Breast epithelium (tissue), 4 donors: ENCODE measurements at regions not wholly inside any gene's neighbourhood (a gene's known extent, or its start where the extent isn't known, plus 50 kb on each side); places are given as distances from the start of the nearest gene placed in this dataset.

ENCODE experiments used
- DNase-seq, 2 donors: peaks; one replicate each; pipeline ENCODE4 v3.0.0-alpha.2; 2019; ENCODE audit warnings: low spot score in 2 of 2
- H3K27ac ChIP-seq, 2 donors: fragments of 200-600 bp; sonication (generic) in 1 of 2; one replicate each; pipeline ENCODE4 v1.5.1; 2016 to 2019; ENCODE audit warnings: mild to moderate bottlenecking in 1 of 2
- H3K27me3 ChIP-seq, 2 donors: fragments of 200-600 bp; sonication (generic) in 1 of 2; one replicate each; pipeline versions ENCODE4 v1.5.1 to v1.6.0; 2017 to 2019; ENCODE audit warnings: control low read depth in 1 of 2, mild to moderate bottlenecking in 1 of 2
- H3K36me3 ChIP-seq: fragments of 200-600 bp; one replicate; pipeline ENCODE4 v1.5.1; 2019
- H3K4me1 ChIP-seq, 2 donors: fragments of 200-600 bp; sonication (generic); one replicate each; pipeline ENCODE4 v1.5.1; 2016 to 2019; ENCODE audit warnings: control low read depth in 1 of 2
- H3K4me3 ChIP-seq, 3 donors: fragments of 200-600 bp; sonication (generic); 1 replicate in 2 of 3; 2 replicates in 1 of 3; pipeline ENCODE4 v1.5.1; 2016 to 2019; ENCODE audit warnings: mild to moderate bottlenecking in 3 of 3, moderate library complexity in 2 of 3
- H3K9me3 ChIP-seq, 2 donors: fragments of 200-600 bp; sonication (generic) in 1 of 2; one replicate each; pipeline ENCODE4 v1.5.1; 2016 to 2019; ENCODE audit warnings: control low read depth in 1 of 2
- POLR2A ChIP-seq: fragments of 450-650 bp; IDR thresholded peaks from one replicate; pipeline ENCODE4 v1.6.1; 2016; ENCODE audit warnings: antibody characterized with exemption, mild to moderate bottlenecking, moderate library complexity
- POLR2AphosphoS5 ChIP-seq, 3 donors: sonication (generic); formaldehyde crosslinking; IDR thresholded peaks; one replicate each; pipeline ENCODE4 v1.6.1; 2017; ENCODE audit warnings: antibody characterized with exemption in 3 of 3
- intact Hi-C: fragments of 100-400 bp; cut with DNase I; formaldehyde crosslinking; loops from one replicate; pipeline ENCODE4 v1.15.1; 2023; ENCODE audit warnings: low total_unique reads
- TF ChIP-seq, protein P1 (sequence below), 3 donors: fragments of 450-650 bp; IDR thresholded peaks; one replicate each; pipeline ENCODE4 v1.5.1; 2016 to 2017; ENCODE audit warnings: antibody characterized with exemption in 3 of 3, mild to moderate bottlenecking in 3 of 3, moderate library complexity in 3 of 3

DNA sequence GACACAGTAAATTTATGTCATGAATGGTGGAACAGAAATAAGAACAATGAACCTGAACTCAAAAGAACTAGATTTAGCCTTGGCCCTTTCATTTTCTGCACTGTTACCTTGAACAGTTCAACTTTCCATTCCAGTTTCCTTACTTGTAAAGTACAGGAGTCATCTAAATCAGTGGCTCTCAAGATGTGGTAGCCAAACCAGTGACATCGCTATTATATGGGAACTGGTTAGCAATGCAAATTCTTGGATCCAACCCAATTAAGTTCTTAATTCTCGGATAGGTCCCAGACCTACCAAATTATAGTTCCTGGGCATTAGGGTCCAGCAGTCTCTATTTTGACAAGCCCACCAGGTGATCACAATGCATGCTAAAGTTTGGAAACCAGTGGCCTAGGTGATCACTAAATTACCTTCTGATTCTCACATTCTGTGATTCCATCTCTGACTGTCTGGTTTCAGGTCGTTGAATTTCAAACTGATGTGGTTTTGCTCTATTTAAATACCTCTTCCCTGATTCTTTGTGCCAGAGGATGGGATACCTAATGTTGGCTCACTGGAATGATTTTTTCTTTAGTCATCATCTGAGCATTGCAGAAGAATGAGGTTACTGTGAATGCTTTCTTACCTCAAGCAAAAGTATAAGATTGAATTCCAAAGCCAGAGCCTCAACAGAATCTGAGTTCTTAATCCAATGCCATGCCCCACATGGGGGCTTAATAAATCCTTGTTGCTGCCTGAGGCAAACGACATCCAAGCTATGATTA is 253.8 kb downstream of the ENC1 start:
- intact Hi-C loops: no loop called here
- Histone ChIP-seq H3K4me1 (peaks cover 4 to 13% of the 10 kb centered on the region in 2 donors), H3K9me3 (no peaks in the 10 kb centered on the region), H3K36me3 (no peaks in the 10 kb centered on the region), H3K27me3 (no peaks in the 10 kb centered on the region), H3K4me3 (no peak overlapping the region), H3K27ac (peak overlapping the region in 1 of 2 donors; percentile 35)
- no peak for TF ChIP-seq POLR2AphosphoS5 (IDR thresholded peaks at IDR 0.05)
- TF ChIP-seq, protein P1, sequence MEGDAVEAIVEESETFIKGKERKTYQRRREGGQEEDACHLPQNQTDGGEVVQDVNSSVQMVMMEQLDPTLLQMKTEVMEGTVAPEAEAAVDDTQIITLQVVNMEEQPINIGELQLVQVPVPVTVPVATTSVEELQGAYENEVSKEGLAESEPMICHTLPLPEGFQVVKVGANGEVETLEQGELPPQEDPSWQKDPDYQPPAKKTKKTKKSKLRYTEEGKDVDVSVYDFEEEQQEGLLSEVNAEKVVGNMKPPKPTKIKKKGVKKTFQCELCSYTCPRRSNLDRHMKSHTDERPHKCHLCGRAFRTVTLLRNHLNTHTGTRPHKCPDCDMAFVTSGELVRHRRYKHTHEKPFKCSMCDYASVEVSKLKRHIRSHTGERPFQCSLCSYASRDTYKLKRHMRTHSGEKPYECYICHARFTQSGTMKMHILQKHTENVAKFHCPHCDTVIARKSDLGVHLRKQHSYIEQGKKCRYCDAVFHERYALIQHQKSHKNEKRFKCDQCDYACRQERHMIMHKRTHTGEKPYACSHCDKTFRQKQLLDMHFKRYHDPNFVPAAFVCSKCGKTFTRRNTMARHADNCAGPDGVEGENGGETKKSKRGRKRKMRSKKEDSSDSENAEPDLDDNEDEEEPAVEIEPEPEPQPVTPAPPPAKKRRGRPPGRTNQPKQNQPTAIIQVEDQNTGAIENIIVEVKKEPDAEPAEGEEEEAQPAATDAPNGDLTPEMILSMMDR (IDR thresholded peaks at IDR 0.05): no peak
- TF ChIP-seq POLR2A: no peak
- no peak for DNase-seq

DNA sequence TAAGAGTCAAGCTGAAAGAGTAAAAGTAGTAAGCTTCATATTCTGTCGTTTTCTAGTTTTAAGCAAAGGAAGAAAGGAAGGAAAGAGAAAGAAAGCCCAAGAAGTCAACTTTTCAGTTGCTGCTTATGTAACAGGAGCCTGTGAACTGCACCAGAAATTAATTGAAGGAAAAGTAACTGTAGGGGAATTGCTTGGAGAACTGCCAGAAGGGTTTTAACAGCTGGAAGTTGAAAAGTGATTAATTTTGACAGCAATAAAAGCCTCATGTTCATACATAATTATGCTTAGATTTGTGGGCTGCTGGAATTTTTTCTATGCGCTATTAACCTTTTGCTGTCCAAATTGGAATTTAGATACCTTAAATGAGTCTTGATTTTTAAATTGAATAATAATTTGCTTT is 255.7 kb downstream of the ENC1 start:
- H3K4me3 ChIP-seq: no peak overlapping the region
- peaks cover 4 to 13% of the 10 kb centered on the region in 2 donors for H3K4me1 ChIP-seq
- no peak for DNase-seq
- TF ChIP-seq, protein P1 (IDR thresholded peaks at IDR 0.05): no peak
- TF ChIP-seq POLR2A: no peak
- TF ChIP-seq POLR2AphosphoS5 (IDR thresholded peaks at IDR 0.05): no peak
- H3K9me3 ChIP-seq: no peaks in the 10 kb centered on the region
- H3K27ac ChIP-seq: no peak overlapping the region
- H3K36me3 ChIP-seq: no peaks in the 10 kb centered on the region
- H3K27me3 ChIP-seq: no peaks in the 10 kb centered on the region
- intact Hi-C loops: no loop called here

DNA sequence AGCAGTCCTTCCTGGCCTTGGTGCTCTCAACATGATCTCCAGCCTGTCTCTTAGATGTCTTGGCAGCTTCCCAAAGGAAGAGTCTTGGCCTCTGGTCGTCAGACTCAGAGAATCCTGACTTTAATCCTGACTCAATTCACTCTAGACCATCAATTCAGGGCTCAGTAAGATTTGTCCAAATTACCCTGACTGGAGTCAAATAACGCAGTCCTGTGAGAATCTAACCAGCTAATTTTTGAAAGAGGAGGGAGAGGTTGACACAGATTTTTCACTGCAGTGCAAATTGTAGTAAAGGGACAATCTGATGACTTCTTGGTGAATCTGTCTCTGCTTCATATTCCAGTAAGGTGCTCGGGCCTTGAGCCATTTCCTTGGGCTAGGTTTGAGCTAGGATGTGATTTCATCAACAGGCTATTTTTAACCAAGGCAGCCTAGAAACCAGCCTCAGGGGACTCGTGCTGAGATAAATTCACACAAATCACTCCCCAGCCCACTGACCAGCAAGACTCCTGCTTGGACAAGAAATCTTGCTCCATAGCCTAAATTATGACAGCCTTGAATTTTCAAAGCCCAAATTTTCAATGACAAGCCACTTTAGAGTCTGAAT is 257.4 kb downstream of the ENC1 start:
- no peaks in the 10 kb centered on the region for H3K9me3 ChIP-seq
- no peak overlapping the region for H3K4me3 ChIP-seq
- no peaks in the 10 kb centered on the region for H3K27me3 ChIP-seq
- DNase-seq: no peak
- TF ChIP-seq POLR2A (no peak), POLR2AphosphoS5 (IDR thresholded peaks at IDR 0.05) (peak in 1 of 3 donors; percentile 37)
- TF ChIP-seq, protein P1 (IDR thresholded peaks at IDR 0.05): no peak
- peaks cover 4 to 13% of the 10 kb centered on the region in 2 donors for H3K4me1 ChIP-seq
- H3K27ac ChIP-seq: peak overlapping the region; percentile 61 to 86
- no peaks in the 10 kb centered on the region for H3K36me3 ChIP-seq
- intact Hi-C loops: loop anchor here (2.0 kb wide), 1 partner anchor 46 kb away; no protein-coding TSS in a partner anchor

DNA sequence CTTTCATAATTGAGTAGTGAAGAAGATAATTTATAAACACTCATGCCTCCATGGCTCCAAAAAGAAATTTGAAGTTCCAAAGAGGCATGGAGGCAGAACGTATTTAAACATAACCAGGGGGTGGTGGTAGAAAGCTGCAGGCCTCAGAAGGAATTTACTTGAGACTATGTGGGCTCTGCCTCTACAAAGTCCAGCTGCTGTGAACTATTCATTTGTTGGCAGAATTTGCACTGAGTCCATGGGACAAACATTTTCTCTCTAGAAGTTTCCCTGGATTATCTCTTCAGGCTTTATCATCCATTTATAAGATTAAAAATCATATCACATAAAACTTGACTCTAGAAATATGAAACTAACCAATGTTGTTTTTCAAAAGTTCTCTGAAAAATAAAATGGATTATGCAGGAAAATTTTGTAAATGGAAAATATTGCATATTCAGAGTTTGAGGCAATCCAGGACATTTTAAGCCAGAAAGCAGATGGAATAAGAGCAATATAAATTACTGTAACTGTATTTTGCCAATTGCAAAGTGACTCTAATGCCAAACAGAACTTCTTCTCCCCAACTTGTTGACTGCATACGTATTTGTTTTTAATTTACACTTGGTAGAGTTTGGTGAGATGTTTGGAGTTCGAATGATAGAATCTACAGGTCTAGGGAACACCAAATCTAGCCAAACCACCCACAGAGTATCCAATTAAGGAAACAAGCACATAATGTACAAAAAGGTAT is 258.2 kb downstream of the ENC1 start:
- Histone ChIP-seq H3K9me3 (no peaks in the 10 kb centered on the region), H3K27me3 (no peaks in the 10 kb centered on the region), H3K4me1 (peaks cover 4 to 13% of the 10 kb centered on the region in 2 donors), H3K36me3 (no peaks in the 10 kb centered on the region), H3K4me3 (no peak overlapping the region), H3K27ac (peak overlapping the region; percentile 61 to 86)
- intact Hi-C loops: loop anchor here (2.0 kb wide), 1 partner anchor 47 kb away; no protein-coding TSS in a partner anchor
- DNase-seq: no peak
- TF ChIP-seq POLR2AphosphoS5 (IDR thresholded peaks at IDR 0.05) (no peak), POLR2A (no peak)
- TF ChIP-seq, protein P1 (IDR thresholded peaks at IDR 0.05): no peak

DNA sequence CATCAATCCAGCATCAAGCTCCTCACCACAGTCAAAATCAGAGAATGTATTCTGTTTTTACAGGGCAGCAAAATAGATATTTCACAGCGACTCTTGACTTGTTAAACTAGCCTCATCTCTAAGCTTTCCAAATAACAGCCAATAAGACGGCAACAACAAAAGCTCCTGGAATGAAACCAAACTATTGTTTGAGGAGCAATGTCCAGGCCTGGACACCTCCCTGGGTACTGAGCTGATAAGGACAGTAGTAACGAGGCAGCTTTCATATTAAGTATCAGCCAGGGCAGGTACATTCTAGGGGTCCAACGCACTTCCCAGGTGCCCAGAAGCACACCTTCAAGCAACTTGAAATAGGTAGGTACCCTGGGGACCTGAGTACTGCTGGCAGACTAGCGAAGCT is 260.3 kb downstream of the ENC1 start:
- intact Hi-C loops: no loop called here
- H3K27ac ChIP-seq: no peak overlapping the region
- no peak for TF ChIP-seq POLR2AphosphoS5 (IDR thresholded peaks at IDR 0.05)
- TF ChIP-seq, protein P1 (IDR thresholded peaks at IDR 0.05): no peak
- no peak for TF ChIP-seq POLR2A
- H3K27me3 ChIP-seq: no peaks in the 10 kb centered on the region
- H3K4me3 ChIP-seq: no peak overlapping the region
- no peaks in the 10 kb centered on the region for H3K9me3 ChIP-seq
- no peak for DNase-seq
- peaks cover 4 to 13% of the 10 kb centered on the region in 2 donors for H3K4me1 ChIP-seq
- H3K36me3 ChIP-seq: no peaks in the 10 kb centered on the region
